ENCODE measurements at regions not wholly inside any gene's neighbourhood (a gene's known extent, or its start where the extent isn't known, plus 50 kb on each side); places are given as distances from the start of the nearest gene placed in this dataset.

- TF ChIP-seq CTCF (IDR thresholded peaks at IDR 0.05; ENCODE audit: insufficient read depth, low read length, poor library complexity, severe bottlenecking) (no peak), EZH2phosphoT487 (conservative IDR thresholded peaks at IDR 0.05; ENCODE audit: low read length) (no peak)
Observed at GRCh38 chr2:226483143-226483542, 316.5 kb downstream of the IRS1 start.
